GM12878 (cell line): ENCODE measurements at regions not wholly inside any gene's neighbourhood (a gene's known extent, or its start where the extent isn't known, plus 50 kb on each side); places are given as distances from the start of the nearest gene placed in this dataset.
A peak's percentile ranks its signal among the peaks of the same experiment; 100 is the strongest.

Source experiments
- BACH1 ChIP-seq: fragments of 450-650 bp; IDR thresholded peaks from 2 replicates; pipeline ENCODE4 v1.6.1; 2017; ENCODE audit warnings: mild to moderate bottlenecking, borderline replicate concordance
- CBX3 ChIP-seq: fragments of 200-600 bp; sonication (generic); IDR thresholded peaks from 2 replicates; pipeline ENCODE4 v1.6.1; 2016; ENCODE audit warnings: low read depth, borderline replicate concordance
- EGR1 ChIP-seq, 2 experiments: IDR thresholded peaks; 1 replicate in 1 of 2; 2 replicates in 1 of 2; pipeline ENCODE4 v1.6.1; 2011 to 2012; ENCODE audit warnings: low read depth in 2 of 2, low read length in 2 of 2, borderline replicate concordance in 1 of 2, mild to moderate bottlenecking in 1 of 2, moderate library complexity in 1 of 2
- EP300 ChIP-seq, 2 experiments: fragments of 150-350 bp in 1 of 2; IDR thresholded peaks; 2 replicates each; pipeline ENCODE4 v1.6.1; 2011 to 2012; ENCODE audit warnings: low read depth in 2 of 2, low read length in 2 of 2, borderline replicate concordance in 1 of 2, improper control_type of control experiment in 1 of 2, inconsistent platforms in 1 of 2; ENCODE audit not compliant: control insufficient read depth in 1 of 2
- HDAC2 ChIP-seq: fragments of 200-600 bp; sonication (generic); IDR thresholded peaks from 2 replicates; pipeline ENCODE4 v1.6.1; 2017
- IKZF2 ChIP-seq, 2 experiments: fragments of 450-650 bp; IDR thresholded peaks; 2 replicates each; pipeline ENCODE4 v1.6.1; 2017; ENCODE audit warnings: mild to moderate bottlenecking in 2 of 2, moderate library complexity in 2 of 2
- IRF4 ChIP-seq: IDR thresholded peaks from 2 replicates; pipeline ENCODE4 v1.6.1; 2011; ENCODE audit warnings: low read depth, low read length
- KAT2A ChIP-seq: conservative IDR thresholded peaks from 2 replicates; pipeline ENCODE4 v1.6.1; 2011; ENCODE audit warnings: low read depth, low read length; ENCODE audit not compliant: control insufficient read depth
- NFXL1 ChIP-seq: fragments of 450-650 bp; IDR thresholded peaks from 2 replicates; pipeline ENCODE4 v1.6.1; 2017; ENCODE audit warnings: antibody characterized with exemption, mild to moderate bottlenecking, borderline replicate concordance
- NR2F1 ChIP-seq: fragments of 450-650 bp; conservative IDR thresholded peaks from 2 replicates; pipeline ENCODE4 v1.6.1; 2017; ENCODE audit warnings: mild to moderate bottlenecking
- PAX8 ChIP-seq: fragments of 450-650 bp; IDR thresholded peaks from 2 replicates; pipeline ENCODE4 v1.6.1; 2017; ENCODE audit warnings: mild to moderate bottlenecking, moderate library complexity
- SREBF1 ChIP-seq: IDR thresholded peaks from 2 replicates; pipeline ENCODE4 v1.6.1; 2012; ENCODE audit warnings: mild to moderate bottlenecking, low read length
- WRNIP1 ChIP-seq: IDR thresholded peaks from 2 replicates; pipeline ENCODE4 v1.6.1; 2011; ENCODE audit warnings: low read depth, low read length, improper control_type of control experiment, borderline replicate concordance
- YBX1 ChIP-seq: fragments of 450-650 bp; IDR thresholded peaks from 2 replicates; pipeline ENCODE4 v1.6.1; 2016; ENCODE audit warnings: antibody characterized with exemption
- TF ChIP-seq, protein P1 (sequence below): fragments of 450-650 bp; IDR thresholded peaks from 2 replicates; pipeline ENCODE4 v1.6.1; 2018; ENCODE audit warnings: borderline replicate concordance, mild to moderate bottlenecking; ENCODE audit not compliant: partially characterized antibody
- TF ChIP-seq, protein P2 (sequence below), 3 experiments: IDR thresholded peaks in 2 of 3; conservative IDR thresholded peaks in 1 of 3; 2 replicates each; pipeline ENCODE4 v1.5.1; 2011; ENCODE audit warnings: low read depth in 3 of 3, low read length in 3 of 3, mild to moderate bottlenecking in 3 of 3, control low read depth in 2 of 3, moderate library complexity in 2 of 3, inconsistent platforms in 1 of 3, mixed read lengths in 1 of 3; ENCODE audit not compliant: control insufficient read depth in 2 of 3, insufficient read depth in 1 of 3; ENCODE audit errors: extremely low read depth in 1 of 3
- TF ChIP-seq, protein P3 (sequence below): fragments of 450-650 bp; IDR thresholded peaks from 2 replicates; pipeline ENCODE4 v1.6.1; 2016; ENCODE audit warnings: mild to moderate bottlenecking, moderate library complexity, borderline replicate concordance
- TF ChIP-seq, protein P4 (sequence below): fragments of 450-650 bp; IDR thresholded peaks from 2 replicates; pipeline ENCODE4 v1.6.1; 2017; ENCODE audit warnings: borderline replicate concordance
- TF ChIP-seq, protein P5 (sequence below): fragments of 150-350 bp; IDR thresholded peaks from 2 replicates; pipeline ENCODE4 v1.6.1; 2014; ENCODE audit warnings: mild to moderate bottlenecking, low read depth, low read length

DNA sequence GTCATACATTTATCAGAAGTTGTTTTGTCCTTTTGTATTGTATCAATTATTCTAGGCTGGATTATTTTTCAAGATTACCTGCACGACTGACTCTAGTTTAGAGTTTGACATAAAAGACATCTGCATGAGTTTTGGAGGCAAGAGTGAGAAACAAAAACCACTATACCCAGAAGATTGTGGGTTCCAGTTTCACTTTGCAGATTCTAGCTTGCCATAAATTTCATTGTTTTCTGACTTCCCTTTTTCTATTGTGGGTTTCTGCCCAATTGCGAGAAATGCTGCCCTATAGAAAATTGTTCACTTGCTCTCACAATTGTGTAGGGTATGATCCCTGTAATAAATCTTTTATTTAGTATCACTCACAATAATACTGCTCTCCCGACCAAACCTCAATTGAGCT, 1043.4 kb upstream of the CDH10 start (continued):
- TF ChIP-seq, protein P1, sequence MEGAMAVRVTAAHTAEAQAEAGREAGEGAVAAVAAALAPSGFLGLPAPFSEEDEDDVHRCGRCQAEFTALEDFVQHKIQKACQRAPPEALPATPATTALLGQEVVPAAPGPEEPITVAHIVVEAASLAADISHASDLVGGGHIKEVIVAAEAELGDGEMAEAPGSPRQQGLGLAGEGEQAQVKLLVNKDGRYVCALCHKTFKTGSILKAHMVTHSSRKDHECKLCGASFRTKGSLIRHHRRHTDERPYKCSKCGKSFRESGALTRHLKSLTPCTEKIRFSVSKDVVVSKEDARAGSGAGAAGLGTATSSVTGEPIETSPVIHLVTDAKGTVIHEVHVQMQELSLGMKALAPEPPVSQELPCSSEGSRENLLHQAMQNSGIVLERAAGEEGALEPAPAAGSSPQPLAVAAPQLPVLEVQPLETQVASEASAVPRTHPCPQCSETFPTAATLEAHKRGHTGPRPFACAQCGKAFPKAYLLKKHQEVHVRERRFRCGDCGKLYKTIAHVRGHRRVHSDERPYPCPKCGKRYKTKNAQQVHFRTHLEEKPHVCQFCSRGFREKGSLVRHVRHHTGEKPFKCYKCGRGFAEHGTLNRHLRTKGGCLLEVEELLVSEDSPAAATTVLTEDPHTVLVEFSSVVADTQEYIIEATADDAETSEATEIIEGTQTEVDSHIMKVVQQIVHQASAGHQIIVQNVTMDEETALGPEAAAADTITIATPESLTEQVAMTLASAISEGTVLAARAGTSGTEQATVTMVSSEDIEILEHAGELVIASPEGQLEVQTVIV, result no peak
- TF ChIP-seq, protein P2, sequence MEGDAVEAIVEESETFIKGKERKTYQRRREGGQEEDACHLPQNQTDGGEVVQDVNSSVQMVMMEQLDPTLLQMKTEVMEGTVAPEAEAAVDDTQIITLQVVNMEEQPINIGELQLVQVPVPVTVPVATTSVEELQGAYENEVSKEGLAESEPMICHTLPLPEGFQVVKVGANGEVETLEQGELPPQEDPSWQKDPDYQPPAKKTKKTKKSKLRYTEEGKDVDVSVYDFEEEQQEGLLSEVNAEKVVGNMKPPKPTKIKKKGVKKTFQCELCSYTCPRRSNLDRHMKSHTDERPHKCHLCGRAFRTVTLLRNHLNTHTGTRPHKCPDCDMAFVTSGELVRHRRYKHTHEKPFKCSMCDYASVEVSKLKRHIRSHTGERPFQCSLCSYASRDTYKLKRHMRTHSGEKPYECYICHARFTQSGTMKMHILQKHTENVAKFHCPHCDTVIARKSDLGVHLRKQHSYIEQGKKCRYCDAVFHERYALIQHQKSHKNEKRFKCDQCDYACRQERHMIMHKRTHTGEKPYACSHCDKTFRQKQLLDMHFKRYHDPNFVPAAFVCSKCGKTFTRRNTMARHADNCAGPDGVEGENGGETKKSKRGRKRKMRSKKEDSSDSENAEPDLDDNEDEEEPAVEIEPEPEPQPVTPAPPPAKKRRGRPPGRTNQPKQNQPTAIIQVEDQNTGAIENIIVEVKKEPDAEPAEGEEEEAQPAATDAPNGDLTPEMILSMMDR (IDR thresholded peaks at IDR 0.05 in 2 of 3, conservative IDR thresholded peaks at IDR 0.05 in 1 of 3; ENCODE audit: control insufficient read depth in 2 of 3, extremely low read depth in 1 of 3, insufficient read depth in 1 of 3, low read depth in 3 of 3, low read length in 3 of 3), result no peak
- TF ChIP-seq, protein P3, sequence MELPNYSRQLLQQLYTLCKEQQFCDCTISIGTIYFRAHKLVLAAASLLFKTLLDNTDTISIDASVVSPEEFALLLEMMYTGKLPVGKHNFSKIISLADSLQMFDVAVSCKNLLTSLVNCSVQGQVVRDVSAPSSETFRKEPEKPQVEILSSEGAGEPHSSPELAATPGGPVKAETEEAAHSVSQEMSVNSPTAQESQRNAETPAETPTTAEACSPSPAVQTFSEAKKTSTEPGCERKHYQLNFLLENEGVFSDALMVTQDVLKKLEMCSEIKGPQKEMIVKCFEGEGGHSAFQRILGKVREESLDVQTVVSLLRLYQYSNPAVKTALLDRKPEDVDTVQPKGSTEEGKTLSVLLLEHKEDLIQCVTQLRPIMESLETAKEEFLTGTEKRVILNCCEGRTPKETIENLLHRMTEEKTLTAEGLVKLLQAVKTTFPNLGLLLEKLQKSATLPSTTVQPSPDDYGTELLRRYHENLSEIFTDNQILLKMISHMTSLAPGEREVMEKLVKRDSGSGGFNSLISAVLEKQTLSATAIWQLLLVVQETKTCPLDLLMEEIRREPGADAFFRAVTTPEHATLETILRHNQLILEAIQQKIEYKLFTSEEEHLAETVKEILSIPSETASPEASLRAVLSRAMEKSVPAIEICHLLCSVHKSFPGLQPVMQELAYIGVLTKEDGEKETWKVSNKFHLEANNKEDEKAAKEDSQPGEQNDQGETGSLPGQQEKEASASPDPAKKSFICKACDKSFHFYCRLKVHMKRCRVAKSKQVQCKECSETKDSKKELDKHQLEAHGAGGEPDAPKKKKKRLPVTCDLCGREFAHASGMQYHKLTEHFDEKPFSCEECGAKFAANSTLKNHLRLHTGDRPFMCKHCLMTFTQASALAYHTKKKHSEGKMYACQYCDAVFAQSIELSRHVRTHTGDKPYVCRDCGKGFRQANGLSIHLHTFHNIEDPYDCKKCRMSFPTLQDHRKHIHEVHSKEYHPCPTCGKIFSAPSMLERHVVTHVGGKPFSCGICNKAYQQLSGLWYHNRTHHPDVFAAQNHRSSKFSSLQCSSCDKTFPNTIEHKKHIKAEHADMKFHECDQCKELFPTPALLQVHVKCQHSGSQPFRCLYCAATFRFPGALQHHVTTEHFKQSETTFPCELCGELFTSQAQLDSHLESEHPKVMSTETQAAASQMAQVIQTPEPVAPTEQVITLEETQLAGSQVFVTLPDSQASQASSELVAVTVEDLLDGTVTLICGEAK, result no peak
- no peak for TF ChIP-seq IRF4
- no peak for TF ChIP-seq NFXL1
- TF ChIP-seq WRNIP1, result no peak
- peak in 1 of 2 experiments; percentile 74; a peak in 2 of 4 replicates for TF ChIP-seq EP300 (IDR thresholded peaks at IDR 0.05; ENCODE audit: borderline replicate concordance in 1 of 2, control insufficient read depth in 1 of 2, low read depth in 2 of 2, low read length in 2 of 2)
- TF ChIP-seq IKZF2 (IDR thresholded peaks at IDR 0.05), result peak in 1 of 2 experiments; percentile 64; a peak in 2 of 4 replicates
- TF ChIP-seq CBX3, result no peak
- TF ChIP-seq, protein P4, sequence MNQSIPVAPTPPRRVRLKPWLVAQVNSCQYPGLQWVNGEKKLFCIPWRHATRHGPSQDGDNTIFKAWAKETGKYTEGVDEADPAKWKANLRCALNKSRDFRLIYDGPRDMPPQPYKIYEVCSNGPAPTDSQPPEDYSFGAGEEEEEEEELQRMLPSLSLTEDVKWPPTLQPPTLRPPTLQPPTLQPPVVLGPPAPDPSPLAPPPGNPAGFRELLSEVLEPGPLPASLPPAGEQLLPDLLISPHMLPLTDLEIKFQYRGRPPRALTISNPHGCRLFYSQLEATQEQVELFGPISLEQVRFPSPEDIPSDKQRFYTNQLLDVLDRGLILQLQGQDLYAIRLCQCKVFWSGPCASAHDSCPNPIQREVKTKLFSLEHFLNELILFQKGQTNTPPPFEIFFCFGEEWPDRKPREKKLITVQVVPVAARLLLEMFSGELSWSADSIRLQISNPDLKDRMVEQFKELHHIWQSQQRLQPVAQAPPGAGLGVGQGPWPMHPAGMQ, result no peak
- TF ChIP-seq SREBF1, result no peak
- TF ChIP-seq BACH1, result no peak
- TF ChIP-seq YBX1, result no peak
- no peak for TF ChIP-seq NR2F1
- TF ChIP-seq EGR1 (IDR thresholded peaks at IDR 0.05; ENCODE audit: borderline replicate concordance in 1 of 2, low read depth in 2 of 2, low read length in 2 of 2), result no peak
- TF ChIP-seq PAX8, result no peak
- TF ChIP-seq KAT2A, result no peak
- TF ChIP-seq HDAC2, result no peak
- TF ChIP-seq, protein P5, sequence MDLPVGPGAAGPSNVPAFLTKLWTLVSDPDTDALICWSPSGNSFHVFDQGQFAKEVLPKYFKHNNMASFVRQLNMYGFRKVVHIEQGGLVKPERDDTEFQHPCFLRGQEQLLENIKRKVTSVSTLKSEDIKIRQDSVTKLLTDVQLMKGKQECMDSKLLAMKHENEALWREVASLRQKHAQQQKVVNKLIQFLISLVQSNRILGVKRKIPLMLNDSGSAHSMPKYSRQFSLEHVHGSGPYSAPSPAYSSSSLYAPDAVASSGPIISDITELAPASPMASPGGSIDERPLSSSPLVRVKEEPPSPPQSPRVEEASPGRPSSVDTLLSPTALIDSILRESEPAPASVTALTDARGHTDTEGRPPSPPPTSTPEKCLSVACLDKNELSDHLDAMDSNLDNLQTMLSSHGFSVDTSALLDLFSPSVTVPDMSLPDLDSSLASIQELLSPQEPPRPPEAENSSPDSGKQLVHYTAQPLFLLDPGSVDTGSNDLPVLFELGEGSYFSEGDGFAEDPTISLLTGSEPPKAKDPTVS, result no peak
